ENCODE measurements at regions not wholly inside any gene's neighbourhood (a gene's known extent, or its start where the extent isn't known, plus 50 kb on each side); places are given as distances from the start of the nearest gene placed in this dataset.

DNA sequence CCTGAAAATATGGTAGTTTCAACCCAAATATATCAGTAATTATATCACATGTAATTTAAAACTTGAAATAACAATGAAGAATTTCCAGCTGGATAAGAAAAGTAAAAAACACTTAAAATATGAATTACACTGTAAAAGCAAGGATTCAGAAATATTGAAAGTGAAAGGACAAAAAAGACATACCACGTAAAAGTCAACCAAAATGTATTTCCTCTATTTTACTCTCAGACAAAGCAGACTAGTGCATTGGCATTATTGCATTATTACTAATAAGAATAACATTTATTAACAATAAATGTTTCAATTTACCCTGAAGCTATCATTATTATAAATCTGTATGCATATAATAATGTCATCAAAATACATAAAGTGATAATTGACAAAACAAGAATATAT is 445.1 kb upstream of the TRIB2 start:
- TF ChIP-seq, protein P1, sequence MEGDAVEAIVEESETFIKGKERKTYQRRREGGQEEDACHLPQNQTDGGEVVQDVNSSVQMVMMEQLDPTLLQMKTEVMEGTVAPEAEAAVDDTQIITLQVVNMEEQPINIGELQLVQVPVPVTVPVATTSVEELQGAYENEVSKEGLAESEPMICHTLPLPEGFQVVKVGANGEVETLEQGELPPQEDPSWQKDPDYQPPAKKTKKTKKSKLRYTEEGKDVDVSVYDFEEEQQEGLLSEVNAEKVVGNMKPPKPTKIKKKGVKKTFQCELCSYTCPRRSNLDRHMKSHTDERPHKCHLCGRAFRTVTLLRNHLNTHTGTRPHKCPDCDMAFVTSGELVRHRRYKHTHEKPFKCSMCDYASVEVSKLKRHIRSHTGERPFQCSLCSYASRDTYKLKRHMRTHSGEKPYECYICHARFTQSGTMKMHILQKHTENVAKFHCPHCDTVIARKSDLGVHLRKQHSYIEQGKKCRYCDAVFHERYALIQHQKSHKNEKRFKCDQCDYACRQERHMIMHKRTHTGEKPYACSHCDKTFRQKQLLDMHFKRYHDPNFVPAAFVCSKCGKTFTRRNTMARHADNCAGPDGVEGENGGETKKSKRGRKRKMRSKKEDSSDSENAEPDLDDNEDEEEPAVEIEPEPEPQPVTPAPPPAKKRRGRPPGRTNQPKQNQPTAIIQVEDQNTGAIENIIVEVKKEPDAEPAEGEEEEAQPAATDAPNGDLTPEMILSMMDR (IDR thresholded peaks at IDR 0.05) = no peak
- no peak for TF ChIP-seq EZH2 (IDR thresholded peaks at IDR 0.05; ENCODE audit: borderline replicate concordance, insufficient read depth, low read depth, low read length, poor library complexity, severe bottlenecking)

Measured in B cell (primary cell).